Lower leg skin (tissue), 3 donors: ENCODE measurements at regions not wholly inside any gene's neighbourhood (a gene's known extent, or its start where the extent isn't known, plus 50 kb on each side); places are given as distances from the start of the nearest gene placed in this dataset.

Experiments used
- CTCF ChIP-seq, 3 donors: fragments of 450-650 bp; IDR thresholded peaks; one replicate each; pipeline ENCODE4 v1.5.1; 2016; ENCODE audit warnings: antibody characterized with exemption in 3 of 3, mild to moderate bottlenecking in 3 of 3, moderate library complexity in 2 of 3
- POLR2A ChIP-seq, 2 donors: fragments of 450-650 bp; IDR thresholded peaks; one replicate each; pipeline ENCODE4 v1.6.1; 2016 to 2017; ENCODE audit warnings: antibody characterized with exemption in 2 of 2, mild to moderate bottlenecking in 1 of 2, moderate library complexity in 1 of 2

DNA sequence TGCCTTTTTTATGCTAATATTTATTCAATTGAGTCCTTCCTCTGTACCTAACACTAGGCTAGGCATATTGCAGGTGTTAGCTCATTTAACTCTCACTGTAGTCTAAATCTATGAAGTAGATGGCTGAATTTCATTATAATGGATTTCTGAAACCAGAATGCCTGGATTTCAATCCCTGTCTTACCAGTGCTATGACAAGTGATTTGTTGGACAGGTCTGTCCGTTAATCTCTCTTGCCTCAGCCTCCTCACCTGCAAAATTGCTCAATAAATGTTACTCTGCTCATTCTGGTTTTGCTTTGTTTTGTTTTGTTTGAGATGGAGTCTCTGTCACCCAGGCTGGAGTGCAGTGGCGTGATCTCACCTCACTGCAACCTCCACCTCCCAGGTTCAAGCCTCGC lies 146.1 kb upstream of the ADGRL2 start:
- TF ChIP-seq POLR2A (IDR thresholded peaks at IDR 0.05) (no peak), CTCF (IDR thresholded peaks at IDR 0.05) (no peak)
